Spleen (tissue), 7 donors: ENCODE measurements at regions not wholly inside any gene's neighbourhood (a gene's known extent, or its start where the extent isn't known, plus 50 kb on each side); places are given as distances from the start of the nearest gene placed in this dataset.
"Not testable (repeated sequence)": the region's sequence is repeated elsewhere in the genome, so short reads cannot be mapped to it uniquely, and the experiment has no call there.

Source experiments
- POLR2A ChIP-seq, 3 donors: fragments of 450-650 bp; IDR thresholded peaks; one replicate each; pipeline ENCODE4 v1.5.1; 2017; ENCODE audit warnings: antibody characterized with exemption in 3 of 3, mild to moderate bottlenecking in 1 of 3
- POLR2AphosphoS5 ChIP-seq, 3 donors: sonication (generic); formaldehyde crosslinking; IDR thresholded peaks; one replicate each; pipeline ENCODE4 v1.5.1; 2017; ENCODE audit warnings: antibody characterized with exemption in 3 of 3
- TF ChIP-seq, protein P1 (sequence below), 11 experiments: fragments of 200-600 bp in 7 of 11; fragments of 450-650 bp in 4 of 11; sonication (generic) in 4 of 11; IDR thresholded peaks in 8 of 11; conservative IDR thresholded peaks in 3 of 11; 1 replicate in 7 of 11; 2 replicates in 4 of 11; pipeline versions ENCODE4 v1.4.0 to v1.8.0; 2016 to 2021; ENCODE audit warnings: antibody characterized with exemption in 11 of 11, inconsistent platforms in 4 of 11, mild to moderate bottlenecking in 1 of 11
- donor health status: DM: no; HTN: no; CAD: no; lungs with moderate emphysema.
- donor health status: DM: no; HTN: no; CAD: no.
- donor health status: DM: no; HTN: no; CAD: no.

DNA sequence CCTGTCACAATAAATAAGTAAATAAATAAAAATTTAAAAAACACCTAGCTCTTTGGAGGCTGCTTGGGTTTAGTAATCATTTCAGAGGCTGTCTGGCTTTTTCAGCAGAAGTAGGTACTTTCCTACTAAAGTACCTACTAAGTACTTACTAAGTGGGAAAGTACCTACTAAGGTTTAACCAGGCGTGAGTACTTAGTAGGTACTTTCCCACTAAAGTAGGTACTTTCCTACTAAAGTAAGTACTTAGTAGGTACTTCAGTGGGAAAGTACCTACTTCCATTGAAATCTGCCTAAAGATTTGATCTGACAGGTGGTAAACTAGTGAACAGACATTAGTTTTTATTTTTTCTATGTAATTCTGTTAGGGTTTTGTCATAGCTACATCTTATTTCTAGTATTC lies 3052.4 kb downstream of the RPIA start:
- TF ChIP-seq, protein P1, sequence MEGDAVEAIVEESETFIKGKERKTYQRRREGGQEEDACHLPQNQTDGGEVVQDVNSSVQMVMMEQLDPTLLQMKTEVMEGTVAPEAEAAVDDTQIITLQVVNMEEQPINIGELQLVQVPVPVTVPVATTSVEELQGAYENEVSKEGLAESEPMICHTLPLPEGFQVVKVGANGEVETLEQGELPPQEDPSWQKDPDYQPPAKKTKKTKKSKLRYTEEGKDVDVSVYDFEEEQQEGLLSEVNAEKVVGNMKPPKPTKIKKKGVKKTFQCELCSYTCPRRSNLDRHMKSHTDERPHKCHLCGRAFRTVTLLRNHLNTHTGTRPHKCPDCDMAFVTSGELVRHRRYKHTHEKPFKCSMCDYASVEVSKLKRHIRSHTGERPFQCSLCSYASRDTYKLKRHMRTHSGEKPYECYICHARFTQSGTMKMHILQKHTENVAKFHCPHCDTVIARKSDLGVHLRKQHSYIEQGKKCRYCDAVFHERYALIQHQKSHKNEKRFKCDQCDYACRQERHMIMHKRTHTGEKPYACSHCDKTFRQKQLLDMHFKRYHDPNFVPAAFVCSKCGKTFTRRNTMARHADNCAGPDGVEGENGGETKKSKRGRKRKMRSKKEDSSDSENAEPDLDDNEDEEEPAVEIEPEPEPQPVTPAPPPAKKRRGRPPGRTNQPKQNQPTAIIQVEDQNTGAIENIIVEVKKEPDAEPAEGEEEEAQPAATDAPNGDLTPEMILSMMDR (IDR thresholded peaks at IDR 0.05 in 8 of 11, conservative IDR thresholded peaks at IDR 0.05 in 3 of 11), result not testable (repeated sequence)
- not testable (repeated sequence) for TF ChIP-seq POLR2A, POLR2AphosphoS5 (IDR thresholded peaks at IDR 0.05)
